Renal cortical epithelial cell (primary cell): ENCODE measurements at regions not wholly inside any gene's neighbourhood (a gene's known extent, or its start where the extent isn't known, plus 50 kb on each side); places are given as distances from the start of the nearest gene placed in this dataset.
"Not testable (repeated sequence)": the region's sequence is repeated elsewhere in the genome, so short reads cannot be mapped to it uniquely, and the experiment has no call there.

Source experiments
- DNase-seq: peaks from one replicate; pipeline ENCODE4 v3.0.0-alpha.2; 2011; ENCODE audit warnings: low read depth

- no peak for DNase-seq
Measured at GRCh38 chr6:140833408-140833807, 1299.3 kb upstream of the GJE1 start.

GRCh38 chr6:140830666-140831065, 1302.1 kb upstream of the GJE1 start:
- no peak for DNase-seq

GRCh38 chr6:140828856-140829255, 1303.9 kb upstream of the GJE1 start:
- no peak for DNase-seq

GRCh38 chr6:140827593-140827992, 1305.1 kb upstream of the GJE1 start:
- DNase-seq, result no peak

DNA sequence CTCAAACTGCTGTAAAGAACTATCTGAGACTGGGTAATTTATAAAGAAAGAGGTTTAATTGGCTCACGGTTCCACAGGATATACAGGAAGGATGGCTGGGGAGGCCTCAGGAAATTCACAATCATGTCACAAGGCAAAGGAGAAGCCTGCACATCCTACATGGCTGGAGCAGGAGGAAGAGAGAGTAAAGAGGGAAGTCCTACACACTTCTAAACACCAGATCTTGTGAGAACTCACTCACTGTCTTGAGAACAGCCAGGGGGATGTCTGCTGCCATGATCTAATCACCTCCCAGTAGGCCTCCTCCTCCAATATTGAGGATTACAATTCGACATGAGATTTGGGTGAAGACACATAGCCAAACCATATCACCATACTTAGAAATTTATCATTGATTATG, 1307.0 kb upstream of the GJE1 start:
- DNase-seq, result no peak

DNA sequence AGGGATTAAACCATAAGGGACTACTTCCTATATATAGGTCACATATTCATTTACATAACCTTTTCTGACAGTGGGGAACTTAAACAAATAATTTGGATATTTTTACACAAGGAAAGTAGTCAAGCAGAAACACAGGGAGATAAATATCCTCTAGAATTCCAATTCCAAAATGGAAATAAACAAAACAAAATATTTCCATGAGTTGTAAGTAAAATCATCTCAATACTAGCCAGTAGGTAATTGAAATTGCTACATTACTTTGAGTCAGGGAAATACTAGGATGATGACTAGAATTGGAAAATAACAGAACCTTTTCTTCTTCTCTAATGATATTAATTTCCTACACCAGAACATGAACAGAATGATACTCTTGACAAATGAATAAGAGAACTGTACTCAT, 1308.1 kb upstream of the GJE1 start:
- DNase-seq, result no peak

DNA sequence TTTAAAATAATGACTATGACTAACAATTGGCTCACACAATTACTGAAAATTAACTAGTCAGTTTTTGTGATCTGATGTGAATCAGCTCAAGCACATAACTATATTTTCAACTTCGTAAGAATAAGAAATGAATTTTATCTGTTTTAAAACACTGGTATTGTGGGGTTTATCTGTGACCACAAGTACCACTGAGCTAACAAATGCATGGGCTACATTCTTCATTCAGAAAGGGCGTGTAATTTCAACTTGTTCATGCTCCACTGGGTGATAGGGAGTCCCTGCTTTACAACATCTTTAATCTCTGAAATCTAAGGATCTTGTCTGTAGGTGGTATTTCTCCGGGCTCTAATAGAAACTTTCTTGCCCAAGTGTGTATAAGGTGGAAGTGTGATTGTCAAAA, 1311.5 kb upstream of the GJE1 start:
- no peak for DNase-seq

GRCh38 chr6:140817176-140817575, 1315.5 kb upstream of the GJE1 start:
- peak; percentile 7 for DNase-seq

DNA sequence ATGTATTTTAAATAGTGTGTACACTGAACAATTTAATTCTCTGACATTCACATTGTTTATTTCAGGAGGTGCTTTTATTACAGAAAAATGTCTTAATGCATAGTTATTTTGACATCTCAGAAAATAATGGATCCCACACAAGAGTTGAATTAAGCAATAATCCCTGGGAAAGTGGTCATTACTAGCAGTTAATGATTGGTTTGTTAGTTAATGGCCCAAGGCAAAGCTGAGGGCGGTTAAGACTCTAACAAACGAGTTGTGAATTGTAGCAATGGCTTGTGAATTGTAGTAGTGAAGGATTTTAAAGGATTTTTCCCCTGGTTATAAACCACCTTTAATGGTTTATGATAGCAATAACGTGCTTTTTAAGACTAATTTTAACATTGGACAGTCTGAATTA, 1316.0 kb upstream of the GJE1 start:
- DNase-seq, result peak; percentile 84

DNA sequence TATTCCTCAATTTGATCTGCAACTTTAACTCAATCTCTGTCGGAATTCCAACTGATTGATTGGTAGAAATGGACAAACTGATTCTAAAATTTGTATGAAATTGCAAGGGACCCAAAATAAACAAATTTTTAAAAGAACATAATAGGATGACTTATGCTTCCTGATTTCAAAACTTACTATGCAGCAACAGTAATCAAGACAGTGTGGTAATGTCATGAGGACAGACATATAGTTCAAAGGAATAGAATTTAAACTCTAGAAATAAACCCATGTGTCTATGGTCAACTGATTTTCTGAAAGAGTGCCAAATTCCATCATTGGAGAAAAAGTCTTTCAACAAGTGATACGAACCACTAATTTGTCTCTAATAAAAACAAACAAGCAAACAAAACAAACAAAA, 1320.1 kb upstream of the GJE1 start:
- no peak for DNase-seq

GRCh38 chr6:140811642-140812041, 1321.1 kb upstream of the GJE1 start:
- DNase-seq, result no peak

DNA sequence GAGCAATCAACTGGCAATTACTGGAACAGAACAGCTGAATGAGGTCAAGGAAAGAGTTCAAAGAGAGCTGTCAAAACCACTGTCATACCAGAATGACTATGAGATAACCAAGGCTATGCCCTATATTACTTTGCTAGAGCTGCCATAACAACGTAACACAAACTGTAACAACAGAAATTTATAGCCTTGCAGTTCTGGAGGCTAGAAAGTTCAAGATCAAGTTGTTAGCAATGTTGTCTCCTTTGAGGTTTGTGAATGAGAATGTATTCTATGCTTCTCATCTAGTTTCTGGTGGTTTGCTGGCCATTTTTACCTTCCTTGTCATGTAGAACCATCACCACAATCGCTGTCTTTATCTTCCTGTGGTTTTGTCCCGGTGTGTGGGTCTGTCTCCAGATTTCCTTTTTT, 1323.0 kb upstream of the GJE1 start:
- DNase-seq, result no peak

- DNase-seq, result peak; percentile 36
Measured at GRCh38 chr6:140806431-140806830, 1326.3 kb upstream of the GJE1 start.

GRCh38 chr6:140794544-140794943, 1338.2 kb upstream of the GJE1 start:
- no peak for DNase-seq

GRCh38 chr6:140790109-140790508, 1342.6 kb upstream of the GJE1 start:
- DNase-seq, result no peak

DNA sequence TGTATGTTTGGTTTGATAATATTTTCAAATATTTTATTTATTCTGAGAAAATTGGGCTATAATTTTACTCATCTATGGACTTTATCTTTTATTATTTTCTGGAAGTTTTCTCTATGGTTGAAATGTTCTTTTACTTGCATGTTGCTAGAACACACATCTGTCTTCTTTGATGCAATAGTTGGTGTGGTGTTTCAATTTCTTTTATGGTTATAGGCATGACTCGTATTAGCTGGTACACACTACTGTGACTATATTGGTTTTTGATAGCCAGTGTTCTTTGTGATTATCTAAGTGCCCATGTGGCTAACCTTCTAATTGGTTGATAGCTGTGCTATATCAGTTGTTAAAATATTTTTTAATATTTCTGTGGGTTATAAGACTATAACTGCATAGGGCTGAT, 1343.3 kb upstream of the GJE1 start:
- peak; percentile 23 for DNase-seq

GRCh38 chr6:140785926-140786325, 1346.8 kb upstream of the GJE1 start:
- DNase-seq, result no peak

- peak; percentile 35 for DNase-seq
Measured at GRCh38 chr6:140784573-140784972, 1348.2 kb upstream of the GJE1 start.

GRCh38 chr6:140783504-140783903, 1349.2 kb upstream of the GJE1 start:
- DNase-seq, result not testable (repeated sequence)

- no peak for DNase-seq
Measured at GRCh38 chr6:140782941-140783340, 1349.8 kb upstream of the GJE1 start.

DNA sequence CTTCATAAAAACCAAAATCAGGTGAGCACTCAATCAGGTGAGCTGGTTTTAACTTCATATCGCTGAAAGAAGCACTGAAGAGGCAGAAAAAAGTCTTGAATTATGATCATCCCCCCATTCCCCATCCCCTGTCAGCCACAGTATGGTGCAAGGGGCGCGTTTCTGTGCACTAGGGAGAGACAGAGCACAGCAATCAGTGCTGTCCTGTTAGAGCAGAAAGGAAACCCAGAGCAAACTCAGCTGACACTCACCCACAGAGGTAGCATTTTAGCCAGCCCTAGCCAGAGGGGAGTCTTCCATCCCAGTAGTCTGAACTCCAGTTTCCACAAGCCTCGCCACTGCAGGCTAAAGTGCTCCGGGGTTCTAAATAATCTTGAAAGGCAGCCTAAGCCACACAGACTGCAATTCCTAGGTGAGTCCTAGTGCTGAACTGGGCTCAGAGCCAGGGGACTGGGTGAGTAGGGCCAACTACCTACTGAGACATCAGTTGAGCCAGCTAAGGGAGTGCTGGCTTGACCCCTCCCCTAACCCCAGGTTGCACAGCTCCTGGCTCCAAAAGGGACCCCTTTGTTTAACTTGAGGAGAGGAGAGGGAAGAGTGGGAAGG, 1352.6 kb upstream of the GJE1 start:
- DNase-seq, result no peak

GRCh38 chr6:140779341-140779740, 1353.4 kb upstream of the GJE1 start:
- no peak for DNase-seq

GRCh38 chr6:140777780-140778179, 1354.9 kb upstream of the GJE1 start:
- DNase-seq, result no peak

GRCh38 chr6:140775061-140775460, 1357.7 kb upstream of the GJE1 start:
- no peak for DNase-seq
